Adrenal gland (tissue), 9 donors: ENCODE measurements at regions not wholly inside any gene's neighbourhood (a gene's known extent, or its start where the extent isn't known, plus 50 kb on each side); places are given as distances from the start of the nearest gene placed in this dataset.
"Not testable (repeated sequence)": the region's sequence is repeated elsewhere in the genome, so short reads cannot be mapped to it uniquely, and the experiment has no call there.

Experiments
- DNase-seq, 7 donors: peaks; one replicate each; pipeline ENCODE4 v3.0.0-alpha.2; 2019 to 2020
- H3K27ac ChIP-seq, 5 donors: fragments of 200-600 bp; sonication (generic) in 4 of 5; 1 replicate in 3 of 5; 2 replicates in 2 of 5; pipeline versions ENCODE4 v1.5.1 to v1.8.0; 2016 to 2020; ENCODE audit warnings: mild to moderate bottlenecking in 1 of 5
- H3K27me3 ChIP-seq: fragments of 200-600 bp; 2 replicates; pipeline ENCODE4 v1.8.0; 2021
- H3K36me3 ChIP-seq, 2 donors: fragments of 200-600 bp; replicated peaks in 1 of 2; 1 replicate in 1 of 2; 2 replicates in 1 of 2; pipeline versions ENCODE4 v1.5.1 to v1.8.0; 2018 to 2022
- H3K4me1 ChIP-seq, 2 donors: fragments of 200-600 bp; replicated peaks in 1 of 2; 1 replicate in 1 of 2; 2 replicates in 1 of 2; pipeline versions ENCODE4 v1.5.1 to v1.8.0; 2018 to 2021
- H3K4me3 ChIP-seq, 4 donors: fragments of 200-600 bp; sonication (generic) in 3 of 4; one replicate each; pipeline ENCODE4 v1.5.1; 2016 to 2018
- H3K9me3 ChIP-seq, 3 donors: fragments of 200-600 bp; sonication (generic) in 1 of 3; replicated peaks in 1 of 3; 1 replicate in 2 of 3; 2 replicates in 1 of 3; pipeline versions ENCODE4 v1.5.1 to v1.8.0; 2016 to 2021
- POLR2A ChIP-seq, 2 donors: fragments of 450-650 bp; IDR thresholded peaks; one replicate each; pipeline ENCODE4 v1.6.1; 2017; ENCODE audit warnings: antibody characterized with exemption in 2 of 2, mild to moderate bottlenecking in 2 of 2, moderate library complexity in 1 of 2
- WGBS, 4 donors: extraction: QIAGEN DNeasy Blood & Tissue Kit in 2 of 4; methylation state at CpG; one replicate each; pipeline versions ENCODE4 v1.1.5 to v1.1.7; 2013 to 2017; 5-methylcytosine and 5-hydroxymethylcytosine counted together
- intact Hi-C, 2 donors: fragments of 100-400 bp; cut with DNase I; formaldehyde crosslinking; loops; one replicate each; pipeline versions ENCODE4 v1.14.1 to v1.15.0; 2022 to 2023
- TF ChIP-seq, protein P1 (sequence below), 6 experiments: fragments of 450-650 bp in 4 of 6; fragments of 200-600 bp in 2 of 6; sonication (generic) in 1 of 6; IDR thresholded peaks; 1 replicate in 5 of 6; 2 replicates in 1 of 6; pipeline versions ENCODE4 v1.5.1 to v1.8.0; 2016 to 2021; ENCODE audit warnings: antibody characterized with exemption in 6 of 6, mild to moderate bottlenecking in 2 of 6, moderate library complexity in 1 of 6
- donor health status: healthy with polysubstance abuse.
- donor health status: Bipolar disorder and iron deficiency.
- donor health status: DM: yes; HTN: yes; CAD: no.
- donor health status: DM: no; HTN: no; CAD: no.
- donor health status: DM: no; HTN: no; CAD: no.

GRCh38 chr9:106785200-106785599, 77.8 kb upstream of the ZNF462 start:
- no peaks in the 10 kb centered on the region for H3K27me3 ChIP-seq
- no peak overlapping the region for H3K27ac ChIP-seq
- H3K4me3 ChIP-seq, result no peak overlapping the region
- H3K9me3 ChIP-seq, result no peaks in the 10 kb centered on the region
- WGBS, 4 donors, result 86 to 90% (median 88%) methylated on average over 3 of the region's 3 CpGs
- no peak for TF ChIP-seq POLR2A (IDR thresholded peaks at IDR 0.05)
- TF ChIP-seq, protein P1, sequence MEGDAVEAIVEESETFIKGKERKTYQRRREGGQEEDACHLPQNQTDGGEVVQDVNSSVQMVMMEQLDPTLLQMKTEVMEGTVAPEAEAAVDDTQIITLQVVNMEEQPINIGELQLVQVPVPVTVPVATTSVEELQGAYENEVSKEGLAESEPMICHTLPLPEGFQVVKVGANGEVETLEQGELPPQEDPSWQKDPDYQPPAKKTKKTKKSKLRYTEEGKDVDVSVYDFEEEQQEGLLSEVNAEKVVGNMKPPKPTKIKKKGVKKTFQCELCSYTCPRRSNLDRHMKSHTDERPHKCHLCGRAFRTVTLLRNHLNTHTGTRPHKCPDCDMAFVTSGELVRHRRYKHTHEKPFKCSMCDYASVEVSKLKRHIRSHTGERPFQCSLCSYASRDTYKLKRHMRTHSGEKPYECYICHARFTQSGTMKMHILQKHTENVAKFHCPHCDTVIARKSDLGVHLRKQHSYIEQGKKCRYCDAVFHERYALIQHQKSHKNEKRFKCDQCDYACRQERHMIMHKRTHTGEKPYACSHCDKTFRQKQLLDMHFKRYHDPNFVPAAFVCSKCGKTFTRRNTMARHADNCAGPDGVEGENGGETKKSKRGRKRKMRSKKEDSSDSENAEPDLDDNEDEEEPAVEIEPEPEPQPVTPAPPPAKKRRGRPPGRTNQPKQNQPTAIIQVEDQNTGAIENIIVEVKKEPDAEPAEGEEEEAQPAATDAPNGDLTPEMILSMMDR (IDR thresholded peaks at IDR 0.05), result no peak
- no peak for DNase-seq
- H3K36me3 ChIP-seq, result no peaks in the 10 kb centered on the region
- intact Hi-C loops, result no loop called here
- H3K4me1 ChIP-seq, result no peaks in the 10 kb centered on the region

GRCh38 chr9:106788021-106788420, 74.9 kb upstream of the ZNF462 start:
- H3K27ac ChIP-seq, H3K4me1 ChIP-seq, H3K9me3 ChIP-seq, H3K4me3 ChIP-seq, DNase-seq, H3K27me3 ChIP-seq, intact Hi-C loops, H3K36me3 ChIP-seq: not testable (repeated sequence)
- WGBS, 4 donors, result 33 to 66% (median 49%) methylated on average over 2 of the region's 2 CpGs

DNA sequence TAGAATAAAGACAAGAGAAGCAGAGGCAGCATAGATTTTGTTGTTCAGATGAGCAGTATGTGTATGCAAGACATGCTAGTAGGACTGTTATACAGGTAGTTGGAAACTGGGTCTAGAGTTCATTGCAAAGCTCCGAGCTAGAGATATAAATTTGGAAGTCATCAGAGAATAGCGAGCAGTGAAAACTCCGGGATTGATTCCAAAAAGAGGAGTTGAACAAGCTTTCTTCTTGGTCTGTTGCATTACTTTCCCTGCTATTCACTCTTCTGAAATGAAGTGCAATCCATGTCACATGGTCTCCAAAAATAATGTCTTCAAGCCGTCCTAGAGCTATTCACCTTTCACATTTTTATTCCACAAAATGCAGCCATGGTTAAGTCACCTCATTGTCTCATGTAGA, 67.9 kb upstream of the ZNF462 start:
- H3K4me1 ChIP-seq, result no peaks in the 10 kb centered on the region
- H3K9me3 ChIP-seq, result no peaks in the 10 kb centered on the region
- intact Hi-C loops, result no loop called here
- WGBS, 4 donors, result 79 to 86% (median 85%) methylated on average over 4 of the region's 4 CpGs
- H3K27me3 ChIP-seq, result no peaks in the 10 kb centered on the region
- H3K27ac ChIP-seq, result no peak overlapping the region
- H3K36me3 ChIP-seq, result no peaks in the 10 kb centered on the region
- no peak for DNase-seq
- no peak overlapping the region for H3K4me3 ChIP-seq
- TF ChIP-seq, protein P1 (IDR thresholded peaks at IDR 0.05), result no peak
- TF ChIP-seq POLR2A (IDR thresholded peaks at IDR 0.05), result no peak

DNA sequence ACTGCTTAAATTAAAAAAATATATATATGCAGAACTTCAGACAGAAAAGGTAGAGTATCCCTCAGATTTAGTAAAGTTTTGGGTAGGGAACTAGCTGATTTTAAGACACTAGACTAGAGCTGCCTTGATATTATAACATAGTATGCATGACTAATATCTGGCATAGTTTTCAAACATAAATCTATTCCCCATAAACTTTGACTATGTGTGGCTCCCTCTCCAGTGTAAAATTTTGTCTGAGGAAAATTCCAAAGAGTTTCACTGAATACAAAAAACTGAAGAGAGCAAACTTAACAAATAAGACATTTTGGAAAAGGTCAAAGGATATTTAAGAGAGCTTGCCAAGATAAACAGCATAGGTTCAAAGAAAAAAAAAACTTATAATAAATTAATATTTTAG, 66.2 kb upstream of the ZNF462 start:
- no peak overlapping the region for H3K27ac ChIP-seq
- DNase-seq, result no peak
- no peaks in the 10 kb centered on the region for H3K4me1 ChIP-seq
- H3K9me3 ChIP-seq, result no peaks in the 10 kb centered on the region
- TF ChIP-seq, protein P1 (IDR thresholded peaks at IDR 0.05), result no peak
- no peak for TF ChIP-seq POLR2A (IDR thresholded peaks at IDR 0.05)
- no peaks in the 10 kb centered on the region for H3K36me3 ChIP-seq
- no peak overlapping the region for H3K4me3 ChIP-seq
- no peaks in the 10 kb centered on the region for H3K27me3 ChIP-seq
- intact Hi-C loops, result no loop called here

- TF ChIP-seq, protein P1 (IDR thresholded peaks at IDR 0.05), result no peak
- TF ChIP-seq POLR2A (IDR thresholded peaks at IDR 0.05), result no peak
- DNase-seq, result no peak
- H3K4me3 ChIP-seq, result no peak overlapping the region
- intact Hi-C loops, result no loop called here
- no peaks in the 10 kb centered on the region for H3K27me3 ChIP-seq
- no peaks in the 10 kb centered on the region for H3K36me3 ChIP-seq
- no peaks in the 10 kb centered on the region for H3K9me3 ChIP-seq
- 77 to 88% (median 81%) methylated on average over 2 of the region's 2 CpGs for WGBS, 4 donors
- H3K4me1 ChIP-seq, result no peaks in the 10 kb centered on the region
- no peak overlapping the region for H3K27ac ChIP-seq
These were observed 65.7 kb upstream of the ZNF462 start for GRCh38 chr9:106797299-106797698.
